LNCaP clone FGC (cell line): ENCODE measurements at regions not wholly inside any gene's neighbourhood (a gene's known extent, or its start where the extent isn't known, plus 50 kb on each side); places are given as distances from the start of the nearest gene placed in this dataset.

Experiments
- DNase-seq: peaks from one replicate; pipeline ENCODE4 v3.0.0-alpha.2; 2011; ENCODE audit warnings: low read depth
- H3K4me3 ChIP-seq: 2 replicates; pipeline ENCODE4 v1.5.1; 2011; ENCODE audit warnings: mild to moderate bottlenecking, low read depth, low read length, control low read depth
- TF ChIP-seq, protein P1 (sequence below): IDR thresholded peaks from 2 replicates; pipeline ENCODE4 v1.5.1; 2012; ENCODE audit warnings: mild to moderate bottlenecking; ENCODE audit not compliant: control insufficient read depth, insufficient read depth; ENCODE audit errors: extremely low read depth

DNA sequence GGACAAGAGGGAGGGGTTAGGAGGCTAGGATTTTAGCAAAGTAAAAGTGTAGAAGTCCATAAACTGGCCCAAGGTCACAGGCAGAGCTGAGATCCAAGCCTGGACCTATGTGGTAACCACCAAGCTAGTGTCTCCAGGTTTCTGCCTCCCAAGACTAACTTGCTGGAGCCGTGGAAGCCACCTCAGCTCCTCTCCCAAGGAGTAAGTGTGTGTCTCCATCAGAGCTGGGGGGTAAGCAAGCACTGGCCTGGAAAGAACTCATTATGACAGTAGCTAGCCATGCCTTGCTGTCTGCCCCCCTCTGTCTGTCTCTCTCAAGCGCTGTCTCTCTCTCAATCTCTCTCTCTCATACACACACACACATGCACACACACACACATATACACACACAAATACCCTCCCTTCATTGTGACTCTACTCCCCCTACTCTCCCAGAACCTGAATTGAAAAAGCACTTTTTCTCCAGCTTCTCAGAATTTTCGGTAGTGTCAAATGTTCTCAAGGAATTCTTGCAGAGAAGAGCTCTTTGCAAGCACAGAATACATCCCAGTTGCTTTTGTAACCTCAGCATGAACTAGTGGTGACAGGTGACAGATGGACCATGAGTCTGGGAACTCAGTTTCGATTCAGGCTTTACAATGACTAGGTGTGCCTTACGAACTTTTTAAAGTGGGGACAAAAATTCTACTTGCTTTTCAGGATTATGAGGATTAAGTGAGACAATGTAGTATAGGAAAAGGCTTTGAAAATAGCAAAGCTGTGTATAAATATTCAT lies 238.0 kb upstream of the FGGY start:
- no peak for DNase-seq
- H3K4me3 ChIP-seq, result no peak overlapping the region
- TF ChIP-seq, protein P1, sequence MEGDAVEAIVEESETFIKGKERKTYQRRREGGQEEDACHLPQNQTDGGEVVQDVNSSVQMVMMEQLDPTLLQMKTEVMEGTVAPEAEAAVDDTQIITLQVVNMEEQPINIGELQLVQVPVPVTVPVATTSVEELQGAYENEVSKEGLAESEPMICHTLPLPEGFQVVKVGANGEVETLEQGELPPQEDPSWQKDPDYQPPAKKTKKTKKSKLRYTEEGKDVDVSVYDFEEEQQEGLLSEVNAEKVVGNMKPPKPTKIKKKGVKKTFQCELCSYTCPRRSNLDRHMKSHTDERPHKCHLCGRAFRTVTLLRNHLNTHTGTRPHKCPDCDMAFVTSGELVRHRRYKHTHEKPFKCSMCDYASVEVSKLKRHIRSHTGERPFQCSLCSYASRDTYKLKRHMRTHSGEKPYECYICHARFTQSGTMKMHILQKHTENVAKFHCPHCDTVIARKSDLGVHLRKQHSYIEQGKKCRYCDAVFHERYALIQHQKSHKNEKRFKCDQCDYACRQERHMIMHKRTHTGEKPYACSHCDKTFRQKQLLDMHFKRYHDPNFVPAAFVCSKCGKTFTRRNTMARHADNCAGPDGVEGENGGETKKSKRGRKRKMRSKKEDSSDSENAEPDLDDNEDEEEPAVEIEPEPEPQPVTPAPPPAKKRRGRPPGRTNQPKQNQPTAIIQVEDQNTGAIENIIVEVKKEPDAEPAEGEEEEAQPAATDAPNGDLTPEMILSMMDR, result no peak

DNA sequence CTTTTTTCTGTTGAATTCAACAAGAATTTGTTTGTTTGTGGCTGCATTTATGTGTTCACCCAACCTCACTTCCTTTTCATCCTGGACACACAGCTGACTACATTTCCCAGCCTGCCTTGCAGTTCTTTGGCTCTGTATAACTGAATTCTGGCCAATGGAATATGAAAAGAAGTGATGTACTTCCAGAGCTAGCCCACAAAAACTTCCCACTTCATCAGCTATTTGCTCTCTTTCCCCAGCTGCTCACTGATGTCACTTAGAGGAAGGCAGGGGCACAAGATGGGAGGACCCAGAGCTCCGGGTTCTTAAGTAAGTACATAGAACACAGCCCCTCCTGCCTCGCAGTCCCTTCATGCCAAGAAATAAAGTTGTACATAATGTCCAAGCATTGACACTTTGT lies 235.0 kb upstream of the FGGY start:
- no peak overlapping the region for H3K4me3 ChIP-seq
- DNase-seq, result no peak
- TF ChIP-seq, protein P1, result no peak

DNA sequence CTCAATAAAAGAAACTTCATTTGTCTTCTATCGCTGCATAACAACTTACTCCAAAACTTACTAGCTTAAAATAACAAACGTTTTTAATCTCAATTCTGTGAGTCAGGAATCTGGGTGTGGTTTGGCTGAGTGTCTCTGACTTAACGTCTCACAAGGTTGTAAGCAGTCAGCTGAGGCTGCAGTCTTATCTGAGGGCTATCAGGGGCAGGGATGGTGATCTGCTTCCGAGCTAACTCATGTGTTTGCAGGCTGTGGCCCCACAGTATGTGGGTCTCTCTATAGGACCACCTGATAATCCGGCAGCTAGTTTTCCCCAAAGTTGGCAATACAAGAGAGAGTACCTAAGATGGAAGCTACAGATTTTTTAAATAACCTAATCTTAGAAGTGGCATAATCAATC lies 234.2 kb upstream of the FGGY start:
- no peak for DNase-seq
- TF ChIP-seq, protein P1, result no peak
- H3K4me3 ChIP-seq, result no peak overlapping the region

DNA sequence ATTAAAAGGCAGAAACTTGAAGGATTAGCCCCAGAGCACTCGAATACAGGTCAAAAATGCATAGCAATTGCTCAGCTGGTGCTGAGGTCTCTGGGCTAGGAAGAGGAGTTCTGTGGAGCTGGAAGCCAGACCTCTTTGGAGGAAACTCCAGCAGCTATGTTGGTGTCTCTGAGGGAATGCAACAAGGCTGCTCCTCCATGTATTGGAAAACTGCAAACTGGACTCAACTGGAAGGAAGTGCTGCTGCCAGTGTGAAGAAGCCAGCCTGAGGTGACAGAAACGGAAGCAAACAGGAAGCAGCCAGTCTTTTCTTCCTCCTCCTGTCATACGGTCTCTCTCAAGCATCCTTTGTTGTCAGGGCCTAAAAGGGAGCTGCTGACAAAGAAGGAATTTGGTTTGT lies 233.4 kb upstream of the FGGY start:
- no peak for DNase-seq
- H3K4me3 ChIP-seq, result no peak overlapping the region
- TF ChIP-seq, protein P1, result no peak

DNA sequence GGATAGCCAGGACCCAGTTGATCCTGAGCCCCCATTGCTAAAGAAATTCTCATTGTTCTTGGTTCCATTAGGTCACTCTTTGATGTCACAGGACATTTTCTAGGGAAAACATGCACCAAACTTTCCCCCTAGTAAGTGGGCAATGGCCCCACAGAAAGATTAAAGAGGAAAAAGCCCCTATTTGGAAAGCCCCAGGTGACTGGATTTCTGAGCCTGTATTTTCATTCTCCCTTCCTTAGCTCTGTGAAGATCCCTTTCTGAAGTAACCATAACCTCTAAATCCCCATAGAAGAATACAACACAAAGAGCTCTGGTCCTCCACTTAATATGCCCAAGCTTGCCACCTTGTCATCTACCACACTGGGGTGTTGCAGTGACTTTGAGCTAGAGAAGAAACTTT lies 232.3 kb upstream of the FGGY start:
- TF ChIP-seq, protein P1, result no peak
- no peak overlapping the region for H3K4me3 ChIP-seq
- DNase-seq, result no peak

DNA sequence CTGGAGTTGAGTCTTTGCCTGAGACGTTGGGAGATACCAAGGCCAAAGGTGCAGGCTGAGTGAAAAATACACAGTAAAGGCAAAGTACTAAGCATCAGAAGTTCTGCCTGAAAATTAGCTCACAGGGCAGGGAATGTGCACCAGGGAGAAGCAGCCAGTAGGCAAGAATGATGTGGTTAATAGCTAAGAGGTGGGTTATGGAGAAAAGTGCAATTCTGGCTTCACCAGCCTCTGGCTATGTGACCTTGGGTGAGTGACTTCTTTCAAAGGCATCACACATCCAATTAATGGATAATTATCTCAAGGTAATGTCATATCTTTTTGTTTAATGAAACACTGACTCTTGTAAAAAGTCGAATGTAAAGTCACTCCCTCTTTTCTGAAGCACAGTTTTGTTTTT lies 230.7 kb upstream of the FGGY start:
- DNase-seq, result no peak
- TF ChIP-seq, protein P1, result no peak
- H3K4me3 ChIP-seq, result no peak overlapping the region

DNA sequence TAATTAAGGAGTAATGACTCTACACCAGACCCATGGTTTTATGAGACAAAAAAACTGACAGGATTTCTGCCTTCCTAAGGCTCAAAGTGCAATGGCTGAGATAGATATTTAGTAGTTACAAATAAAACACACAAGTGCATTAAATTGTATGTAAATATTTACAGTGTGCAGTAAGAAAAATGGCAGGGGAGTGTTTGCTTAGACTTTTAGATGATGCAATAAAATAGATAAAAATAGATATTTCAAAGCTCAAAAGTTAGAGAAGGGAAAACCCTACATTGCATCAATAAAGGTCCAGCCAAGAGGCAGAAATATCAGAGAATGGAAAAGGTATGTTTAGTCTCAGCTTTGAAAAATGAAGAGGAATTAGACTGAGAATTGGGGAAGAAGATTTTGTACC lies 226.3 kb upstream of the FGGY start:
- peak; percentile 58 for DNase-seq
- TF ChIP-seq, protein P1, result no peak

More for the DNA sequence above, 226.3 kb upstream of the FGGY start:
- no peak overlapping the region for H3K4me3 ChIP-seq
